Neural progenitor cell (in vitro differentiated cells): ENCODE measurements at regions not wholly inside any gene's neighbourhood (a gene's known extent, or its start where the extent isn't known, plus 50 kb on each side); places are given as distances from the start of the nearest gene placed in this dataset.

Source experiments
- CTCF ChIP-seq: fragments of 200-600 bp; sonication (generic); IDR thresholded peaks from 2 replicates; pipeline ENCODE4 v1.5.1; 2017; ENCODE audit warnings: antibody characterized with exemption, mild to moderate bottlenecking
- EZH2 ChIP-seq: fragments of 200-600 bp; sonication (generic); IDR thresholded peaks from 2 replicates; pipeline ENCODE4 v1.6.1; 2017; ENCODE audit warnings: antibody characterized with exemption, mild to moderate bottlenecking, moderate library complexity
- EZH2phosphoT487 ChIP-seq: fragments of 200-600 bp; sonication (generic); IDR thresholded peaks from 2 replicates; pipeline ENCODE4 v1.6.1; 2017; ENCODE audit warnings: antibody characterized with exemption

- TF ChIP-seq CTCF = no peak
- no peak for TF ChIP-seq EZH2phosphoT487
- no peak for TF ChIP-seq EZH2
Observed at GRCh38 chr3:16670191-16670590, 65.0 kb upstream of the DAZL start.
